ENCODE measurements at regions not wholly inside any gene's neighbourhood (a gene's known extent, or its start where the extent isn't known, plus 50 kb on each side); places are given as distances from the start of the nearest gene placed in this dataset.

- ATAC-seq (no peak), FAIRE-seq (no peak), DNase-seq (no peak)
- Histone ChIP-seq H3K4me1 (no peaks in the 10 kb centered on the region), H3K27ac (no peak overlapping the region), H3K27me3 (no peaks in the 10 kb centered on the region), H3K9me3 (no peaks in the 10 kb centered on the region), H3K4me3 (no peak overlapping the region), H3K36me3 (no peaks in the 10 kb centered on the region)
- intact Hi-C loops (cut with DNase I), result no loop called here
- no peak for TF ChIP-seq CTCF (IDR thresholded peaks at IDR 0.05)
- 66 to 74% methylated on average over 3 of the region's 3 CpGs for WGBS, 2 donors
Measured at GRCh38 chr1:106524631-106525030, 531.8 kb upstream of the PRMT6 start.

GRCh38 chr1:106526650-106527049, 529.8 kb upstream of the PRMT6 start:
- no peak for TF ChIP-seq CTCF (IDR thresholded peaks at IDR 0.05)
- FAIRE-seq (no peak), ATAC-seq (no peak), DNase-seq (no peak)
- Histone ChIP-seq H3K36me3 (no peaks in the 10 kb centered on the region), H3K9me3 (no peaks in the 10 kb centered on the region), H3K4me3 (no peak overlapping the region), H3K4me1 (no peaks in the 10 kb centered on the region), H3K27me3 (no peaks in the 10 kb centered on the region), H3K27ac (no peak overlapping the region)
- 41 to 59% methylated on average over 2 of the region's 2 CpGs for WGBS, 2 donors
- intact Hi-C loops (cut with DNase I), result no loop called here

GRCh38 chr1:106534612-106535011, 521.9 kb upstream of the PRMT6 start:
- ATAC-seq, result no peak
- no peak for TF ChIP-seq CTCF (IDR thresholded peaks at IDR 0.05)
- intact Hi-C loops (cut with DNase I), result no loop called here
- WGBS, 2 donors, result 36% methylated on average over 2 of the region's 2 CpGs
- Histone ChIP-seq H3K27ac (no peak overlapping the region), H3K36me3 (no peaks in the 10 kb centered on the region), H3K4me1 (no peaks in the 10 kb centered on the region), H3K4me3 (no peak overlapping the region), H3K27me3 (no peaks in the 10 kb centered on the region), H3K9me3 (no peaks in the 10 kb centered on the region)
- no peak for FAIRE-seq
- DNase-seq, result no peak

GRCh38 chr1:106536741-106537140, 519.7 kb upstream of the PRMT6 start:
- Histone ChIP-seq H3K36me3 (no peaks in the 10 kb centered on the region), H3K9me3 (no peaks in the 10 kb centered on the region), H3K4me3 (no peak overlapping the region), H3K27ac (no peak overlapping the region), H3K27me3 (no peaks in the 10 kb centered on the region), H3K4me1 (no peaks in the 10 kb centered on the region)
- no peak for TF ChIP-seq CTCF (IDR thresholded peaks at IDR 0.05)
- no peak for DNase-seq
- no peak for ATAC-seq
- FAIRE-seq, result no peak
- intact Hi-C loops (cut with DNase I), result no loop called here

- H3K9me3 ChIP-seq, result no peaks in the 10 kb centered on the region
- FAIRE-seq, result no peak
- H3K4me1 ChIP-seq, result no peaks in the 10 kb centered on the region
- ATAC-seq, result no peak
- TF ChIP-seq CTCF (IDR thresholded peaks at IDR 0.05), result no peak
- no peaks in the 10 kb centered on the region for H3K27me3 ChIP-seq
- H3K36me3 ChIP-seq, result no peaks in the 10 kb centered on the region
- DNase-seq, result no peak
- H3K27ac ChIP-seq, result no peak overlapping the region
- WGBS, 2 donors, result 52 to 69% methylated on average over 1 of the region's 1 CpG
- no peak overlapping the region for H3K4me3 ChIP-seq
- intact Hi-C loops (cut with DNase I), result no loop called here
Measured at GRCh38 chr1:106548726-106549125, 507.7 kb upstream of the PRMT6 start.

Data from pancreas (tissue), 10 donors.